SK-N-SH (cell line): ENCODE measurements at regions not wholly inside any gene's neighbourhood (a gene's known extent, or its start where the extent isn't known, plus 50 kb on each side); places are given as distances from the start of the nearest gene placed in this dataset.

Source experiments
- CTCF ChIA-PET: fragments of 300-600, 350-600 bp; formaldehyde crosslinking; extraction: SDS; loops from one replicate; lab custom pipeline; 2021; lab: Yijun Ruan, JAX
- POLR2A ChIA-PET: fragments of 350-600 bp; sonication (Branson Sonifier 250); formaldehyde crosslinking; extraction: SDS; loops from one replicate; lab custom pipeline; 2020; ENCODE audit warnings: antibody characterized with exemption, inconsistent platforms; lab: Yijun Ruan, JAX
- DNase-seq: peaks from one replicate; pipeline ENCODE4 v3.0.0; 2012
- H2AFZ ChIP-seq: fragments of 200-600 bp; sonication (generic); 2 replicates; pipeline ENCODE4 v1.8.1; 2016; ENCODE audit warnings: antibody characterized with exemption, mild to moderate bottlenecking, low read depth
- H3F3A ChIP-seq: fragments of 200-600 bp; sonication (generic); replicated peaks from 2 replicates; pipeline ENCODE3; 2016; ENCODE audit warnings: antibody characterized with exemption, mild to moderate bottlenecking; ENCODE audit not compliant: insufficient read depth
- H3K27ac ChIP-seq, 2 experiments: fragments of 200-500 bp in 1 of 2; fragments of 200-600 bp in 1 of 2; sonication (Bioruptor generic) in 1 of 2; sonication (generic), shearing (Covaris generic) in 1 of 2; 2 replicates each; pipeline versions ENCODE4 v1.5.1 to v1.6.1; 2014 to 2016; ENCODE audit warnings: low read depth in 2 of 2, inconsistent platforms in 1 of 2, low read length in 1 of 2, mild to moderate bottlenecking in 1 of 2, mixed read lengths in 1 of 2
- H3K27me3 ChIP-seq: fragments of 200-600 bp; sonication (generic), shearing (Covaris generic); 2 replicates; pipeline ENCODE4 v1.6.1; 2016; ENCODE audit warnings: mixed run types; ENCODE audit not compliant: insufficient read depth
- H3K36me3 ChIP-seq, 2 experiments: fragments of 200-500 bp in 1 of 2; fragments of 200-600 bp in 1 of 2; sonication (Bioruptor generic) in 1 of 2; sonication (generic) in 1 of 2; replicated peaks in 1 of 2; 2 replicates each; pipeline versions ENCODE3 to v1.5.1; 2014 to 2016; ENCODE audit warnings: low read length in 1 of 2, mild to moderate bottlenecking in 1 of 2; ENCODE audit not compliant: insufficient read depth in 2 of 2, control insufficient read depth in 1 of 2
- H3K4me1 ChIP-seq, 2 experiments: fragments of 200-500 bp in 1 of 2; fragments of 200-600 bp in 1 of 2; sonication (Bioruptor generic) in 1 of 2; sonication (generic), shearing (Covaris generic) in 1 of 2; 2 replicates each; pipeline versions ENCODE4 v1.5.1 to v1.6.1; 2014 to 2016; ENCODE audit warnings: low read depth in 1 of 2, low read length in 1 of 2, mixed run types in 1 of 2; ENCODE audit not compliant: insufficient read depth in 2 of 2, control insufficient read depth in 1 of 2
- H3K4me2 ChIP-seq: fragments of 200-600 bp; sonication (generic), shearing (Covaris generic); 2 replicates; pipeline ENCODE4 v1.6.1; 2017; ENCODE audit warnings: mixed run types
- H3K4me3 ChIP-seq, 2 experiments: fragments of 200-500 bp in 1 of 2; fragments of 200-600 bp in 1 of 2; sonication (Bioruptor generic) in 1 of 2; sonication (generic), shearing (Covaris generic) in 1 of 2; 2 replicates each; pipeline versions ENCODE4 v1.5.1 to v1.8.1; 2014 to 2016; ENCODE audit warnings: low read depth in 2 of 2, inconsistent platforms in 1 of 2, low read length in 1 of 2, mild to moderate bottlenecking in 1 of 2, mixed read lengths in 1 of 2, moderate library complexity in 1 of 2
- H3K79me2 ChIP-seq: fragments of 200-600 bp; sonication (generic); 2 replicates; pipeline ENCODE4 v1.8.1; 2017; ENCODE audit warnings: mild to moderate bottlenecking; ENCODE audit not compliant: insufficient read depth
- H3K9ac ChIP-seq: fragments of 200-600 bp; sonication (generic); 2 replicates; pipeline ENCODE4 v1.6.1; 2017; ENCODE audit warnings: mixed run types
- H3K9me2 ChIP-seq: fragments of 200-600 bp; sonication (generic); 2 replicates; pipeline ENCODE4 v1.6.1; 2017; ENCODE audit warnings: mixed run types
- H3K9me3 ChIP-seq: fragments of 200-600 bp; sonication (generic); 2 replicates; pipeline ENCODE4 v1.6.1; 2017; ENCODE audit warnings: mixed run types, mild to moderate bottlenecking, moderate library complexity
- H4K20me1 ChIP-seq: fragments of 200-600 bp; sonication (generic); 2 replicates; pipeline ENCODE4 v1.6.1; 2017; ENCODE audit warnings: mild to moderate bottlenecking, mixed run types; ENCODE audit not compliant: insufficient read depth
- CHD2 ChIP-seq: fragments of 150-350 bp; IDR thresholded peaks from 2 replicates; pipeline ENCODE4 v1.6.1; 2018; ENCODE audit warnings: low read length; ENCODE audit not compliant: partially characterized antibody
- EP300 ChIP-seq, 2 experiments: IDR thresholded peaks; 2 replicates each; pipeline versions ENCODE4 v1.4.0 to v1.6.1; 2012; ENCODE audit warnings: borderline replicate concordance in 1 of 2, low read depth in 1 of 2, low read length in 1 of 2
- FOSL2 ChIP-seq: IDR thresholded peaks from 2 replicates; pipeline ENCODE4 v1.4.0; 2012; ENCODE audit warnings: low read depth, mild to moderate bottlenecking, moderate library complexity, borderline replicate concordance
- FOXM1 ChIP-seq: IDR thresholded peaks from 2 replicates; pipeline ENCODE4 v1.4.0; 2012; ENCODE audit warnings: low read depth, mild to moderate bottlenecking
- JUND ChIP-seq: IDR thresholded peaks from 2 replicates; pipeline ENCODE4 v1.4.0; 2012
- MAX ChIP-seq: IDR thresholded peaks from 2 replicates; pipeline ENCODE4 v1.4.0; 2012; ENCODE audit warnings: low read depth
- MXI1 ChIP-seq: IDR thresholded peaks from 2 replicates; pipeline ENCODE4 v1.6.1; 2012; ENCODE audit warnings: mild to moderate bottlenecking, low read depth, low read length, improper control_type of control experiment
- NFIC ChIP-seq: IDR thresholded peaks from 2 replicates; pipeline ENCODE4 v1.4.0; 2012; ENCODE audit warnings: borderline replicate concordance
- PBX3 ChIP-seq: IDR thresholded peaks from 2 replicates; pipeline ENCODE4; 2012
- RAD21 ChIP-seq: IDR thresholded peaks from 2 replicates; pipeline ENCODE4 v1.6.1; 2012; ENCODE audit warnings: mild to moderate bottlenecking, low read length
- RCOR1 ChIP-seq: fragments of 150-350 bp; IDR thresholded peaks from 2 replicates; pipeline ENCODE4 v1.6.1; 2017; ENCODE audit warnings: antibody characterized with exemption, low read length
- TCF12 ChIP-seq: IDR thresholded peaks from 2 replicates; pipeline ENCODE4 v1.4.0; 2012
- USF1 ChIP-seq: IDR thresholded peaks from 2 replicates; pipeline ENCODE4 v1.4.0; 2012; ENCODE audit warnings: low read depth, borderline replicate concordance
- WGBS: methylation state at CpG from one replicate; pipeline ENCODE4 v1.1.6; 2017; ENCODE audit warnings: low lambda C conversion rate; 5-methylcytosine and 5-hydroxymethylcytosine counted together

GRCh38 chr10:77710081-77710551, 72.5 kb upstream of the KCNMA1 start:
- POLR2A ChIA-PET: no interaction called here
- CTCF ChIA-PET: interaction anchor here (0.9 to 5.8 kb wide), 15 partner anchors 10 to 552 kb away, joined by 3 to 55 read pairs (median 13); no protein-coding TSS in a partner anchor
- no peaks in the 10 kb centered on the region for H3F3A ChIP-seq
- TF ChIP-seq RCOR1: no peak
- TF ChIP-seq RAD21: no peak
- H3K36me3 ChIP-seq: no peaks in the 10 kb centered on the region
- H3K4me1 ChIP-seq: peaks cover 4 to 8% of the 10 kb centered on the region in 2 experiments; a peak in 1 of 4 replicates
- no peaks in the 10 kb centered on the region for H3K9me3 ChIP-seq
- no peak overlapping the region for H3K9ac ChIP-seq
- no peaks in the 10 kb centered on the region for H4K20me1 ChIP-seq
- H3K9me2 ChIP-seq: no peaks in the 10 kb centered on the region
- WGBS: 94% methylated on average over 3 of the region's 14 CpGs
- no peaks in the 10 kb centered on the region for H3K27me3 ChIP-seq
- H3K27ac ChIP-seq: no peak overlapping the region
- DNase-seq: no peak
- no peak overlapping the region for H3K4me2 ChIP-seq
- no peaks in the 10 kb centered on the region for H3K79me2 ChIP-seq
- H2AFZ ChIP-seq: no peak overlapping the region
- no peak overlapping the region for H3K4me3 ChIP-seq

- TF ChIP-seq PBX3 (no peak), JUND (no peak), RAD21 (no peak), CHD2 (no peak), USF1 (no peak), TCF12 (peak; percentile 67), EP300 (IDR thresholded peaks at IDR 0.05; ENCODE audit: borderline replicate concordance in 1 of 2, low read depth in 1 of 2, low read length in 1 of 2) (peak in 1 of 2 experiments; percentile 63; a peak in 1 of 4 replicates)
- no peaks in the 10 kb centered on the region for H3K36me3 ChIP-seq
- H3K9me3 ChIP-seq: no peaks in the 10 kb centered on the region
- no peak overlapping the region for H2AFZ ChIP-seq
- no peak overlapping the region for H3K4me2 ChIP-seq
- ChIA-PET CTCF (interaction anchor here (0.9 to 2.4 kb wide), 4 partner anchors 27 to 542 kb away, joined by 3 to 10 read pairs (median 3); no protein-coding TSS in a partner anchor), POLR2A (no interaction called here)
- WGBS: 7% methylated on average over 1 of the region's 1 CpG
- H3K4me3 ChIP-seq: no peak overlapping the region
- DNase-seq: no peak
- no peaks in the 10 kb centered on the region for H3K79me2 ChIP-seq
- no peaks in the 10 kb centered on the region for H3F3A ChIP-seq
- no peaks in the 10 kb centered on the region; a peak in 1 of 4 replicates for H3K4me1 ChIP-seq
- H3K9me2 ChIP-seq: no peaks in the 10 kb centered on the region
- peak overlapping the region in 1 of 2 experiments; percentile 24; a peak in 1 of 4 replicates for H3K27ac ChIP-seq
- no peaks in the 10 kb centered on the region for H3K27me3 ChIP-seq
- no peaks in the 10 kb centered on the region for H4K20me1 ChIP-seq
- no peak overlapping the region for H3K9ac ChIP-seq
Observed at GRCh38 chr10:77707570-77707969, 70.0 kb upstream of the KCNMA1 start.

GRCh38 chr10:77702166-77702565, 64.6 kb upstream of the KCNMA1 start:
- Histone ChIP-seq H3K4me2 (peak overlapping the region; percentile 25; the same call in 1 of the 2 replicates), H3K9ac (no peak overlapping the region), H3K79me2 (no peaks in the 10 kb centered on the region), H2AFZ (no peak overlapping the region), H4K20me1 (no peaks in the 10 kb centered on the region), H3K9me2 (no peaks in the 10 kb centered on the region), H3K36me3 (no peaks in the 10 kb centered on the region), H3K9me3 (no peaks in the 10 kb centered on the region), H3F3A (peaks cover 2% of the 10 kb centered on the region), H3K4me3 (no peak overlapping the region), H3K4me1 (no peaks in the 10 kb centered on the region; a peak in 1 of 4 replicates), H3K27me3 (no peaks in the 10 kb centered on the region), H3K27ac (peak overlapping the region; percentile 8 to 43; a peak in 3 of 4 replicates)
- TF ChIP-seq USF1 (no peak), NFIC (peak; percentile 95), MAX (0 out of 2 replicates have a peak, but pooled peaks have one; percentile 44), MXI1 (no peak), TCF12 (peak; percentile 69; the same call in 1 of the 2 replicates), PBX3 (peak; percentile 65), FOSL2 (peak; percentile 62; the same call in 1 of the 2 replicates), JUND (peak; percentile 54), EP300 (IDR thresholded peaks at IDR 0.05; ENCODE audit: borderline replicate concordance in 1 of 2, low read depth in 1 of 2, low read length in 1 of 2) (peak in 1 of 2 experiments; percentile 54; a peak in 1 of 4 replicates), FOXM1 (no peak)
- no peak for DNase-seq
- ChIA-PET CTCF (interaction anchor here (1.0 to 6.7 kb wide), 2 partner anchors 10 to 528 kb away, joined by 3 to 55 read pairs; no protein-coding TSS in a partner anchor), POLR2A (no interaction called here)
- WGBS: 12% methylated on average over 3 of the region's 3 CpGs
